SK-N-SH (cell line): ENCODE measurements at regions not wholly inside any gene's neighbourhood (a gene's known extent, or its start where the extent isn't known, plus 50 kb on each side); places are given as distances from the start of the nearest gene placed in this dataset.

ENCODE experiments used
- EZH2phosphoT487 ChIP-seq: fragments of 200-600 bp; sonication (generic); IDR thresholded peaks from 2 replicates; pipeline ENCODE4 v1.6.1; 2017; ENCODE audit warnings: low read depth, mixed run types, mild to moderate bottlenecking, antibody characterized with exemption, moderate library complexity, borderline replicate concordance
- TF ChIP-seq, protein P1 (sequence below): fragments of 200-600 bp; sonication (generic); IDR thresholded peaks from 2 replicates; pipeline ENCODE4 v1.6.1; 2017; ENCODE audit warnings: antibody characterized with exemption, mild to moderate bottlenecking, moderate library complexity

DNA sequence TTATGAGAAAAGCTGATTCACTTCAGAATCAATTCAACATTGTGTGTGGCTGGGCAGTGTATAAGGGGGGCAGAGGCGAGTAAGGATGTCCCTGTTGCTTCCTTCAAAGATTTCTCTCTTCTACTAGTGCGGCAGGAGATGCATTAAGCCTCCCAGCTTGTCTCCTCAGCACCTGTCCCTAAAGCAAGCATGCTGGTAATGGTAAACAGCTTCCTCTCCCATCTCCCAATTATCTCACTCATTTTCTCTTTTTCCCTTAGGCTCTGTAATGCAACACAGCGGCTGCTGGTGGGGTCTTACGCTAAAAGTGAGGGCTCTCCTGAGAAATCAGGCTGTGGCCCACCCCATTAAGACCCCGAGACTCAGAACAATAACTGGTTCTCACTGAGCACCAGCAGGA, 306.4 kb upstream of the ROPN1 start:
- TF ChIP-seq EZH2phosphoT487 = no peak
- TF ChIP-seq, protein P1, sequence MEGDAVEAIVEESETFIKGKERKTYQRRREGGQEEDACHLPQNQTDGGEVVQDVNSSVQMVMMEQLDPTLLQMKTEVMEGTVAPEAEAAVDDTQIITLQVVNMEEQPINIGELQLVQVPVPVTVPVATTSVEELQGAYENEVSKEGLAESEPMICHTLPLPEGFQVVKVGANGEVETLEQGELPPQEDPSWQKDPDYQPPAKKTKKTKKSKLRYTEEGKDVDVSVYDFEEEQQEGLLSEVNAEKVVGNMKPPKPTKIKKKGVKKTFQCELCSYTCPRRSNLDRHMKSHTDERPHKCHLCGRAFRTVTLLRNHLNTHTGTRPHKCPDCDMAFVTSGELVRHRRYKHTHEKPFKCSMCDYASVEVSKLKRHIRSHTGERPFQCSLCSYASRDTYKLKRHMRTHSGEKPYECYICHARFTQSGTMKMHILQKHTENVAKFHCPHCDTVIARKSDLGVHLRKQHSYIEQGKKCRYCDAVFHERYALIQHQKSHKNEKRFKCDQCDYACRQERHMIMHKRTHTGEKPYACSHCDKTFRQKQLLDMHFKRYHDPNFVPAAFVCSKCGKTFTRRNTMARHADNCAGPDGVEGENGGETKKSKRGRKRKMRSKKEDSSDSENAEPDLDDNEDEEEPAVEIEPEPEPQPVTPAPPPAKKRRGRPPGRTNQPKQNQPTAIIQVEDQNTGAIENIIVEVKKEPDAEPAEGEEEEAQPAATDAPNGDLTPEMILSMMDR = no peak
